HG03175 (cell line): ENCODE measurements at regions not wholly inside any gene's neighbourhood (a gene's known extent, or its start where the extent isn't known, plus 50 kb on each side); places are given as distances from the start of the nearest gene placed in this dataset.

Source experiments
- ATAC-seq: cut with Tn5 transposase; IDR thresholded peaks from one replicate; pipeline ENCODE4 v1.9.1; 2021; ENCODE audit warnings: mild to moderate bottlenecking, moderate library complexity; ENCODE audit not compliant: unreplicated experiment

GRCh38 chr13:109537584-109537983 lies 248.8 kb downstream of the IRS2 start:
- ATAC-seq: no peak

GRCh38 chr13:109533350-109533749 lies 253.0 kb downstream of the IRS2 start:
- ATAC-seq: no peak

GRCh38 chr13:109529964-109530363 lies 256.4 kb downstream of the IRS2 start:
- ATAC-seq: no peak

GRCh38 chr13:109521719-109522118 lies 264.7 kb downstream of the IRS2 start:
- no peak for ATAC-seq

GRCh38 chr13:109517517-109517916 lies 268.9 kb downstream of the IRS2 start:
- no peak for ATAC-seq

GRCh38 chr13:109516186-109516585 lies 270.2 kb downstream of the IRS2 start:
- no peak for ATAC-seq

GRCh38 chr13:109510013-109510412 lies 276.4 kb downstream of the IRS2 start:
- ATAC-seq: no peak

- ATAC-seq: no peak
Measured at GRCh38 chr13:109509154-109509900, 277.1 kb downstream of the IRS2 start.

- ATAC-seq: no peak
Measured at GRCh38 chr13:109500146-109500773, 286.1 kb downstream of the IRS2 start.

- no peak for ATAC-seq
Measured at GRCh38 chr13:109497917-109498316, 288.5 kb downstream of the IRS2 start.

GRCh38 chr13:109496216-109496615 lies 290.2 kb downstream of the IRS2 start:
- no peak for ATAC-seq

GRCh38 chr13:109494925-109495369 lies 291.4 kb downstream of the IRS2 start:
- ATAC-seq: no peak

GRCh38 chr13:109485136-109485794 lies 301.1 kb downstream of the IRS2 start:
- ATAC-seq: no peak

- ATAC-seq: no peak
Measured at GRCh38 chr13:109483284-109483683, 303.1 kb downstream of the IRS2 start.

GRCh38 chr13:109481040-109481439 lies 305.3 kb downstream of the IRS2 start:
- no peak for ATAC-seq

- no peak for ATAC-seq
Measured at GRCh38 chr13:109480011-109480955, 306.1 kb downstream of the IRS2 start.

GRCh38 chr13:109479534-109479933 lies 306.8 kb downstream of the IRS2 start:
- ATAC-seq: no peak

- no peak for ATAC-seq
Measured at GRCh38 chr13:109476001-109476400, 310.4 kb downstream of the IRS2 start.

- ATAC-seq: no peak
Measured at GRCh38 chr13:109468123-109468522, 318.3 kb downstream of the IRS2 start.

- no peak for ATAC-seq
Measured at GRCh38 chr13:109465148-109465547, 321.2 kb downstream of the IRS2 start.
